CD14-positive monocyte (primary cell): ENCODE measurements at regions not wholly inside any gene's neighbourhood (a gene's known extent, or its start where the extent isn't known, plus 50 kb on each side); places are given as distances from the start of the nearest gene placed in this dataset.

ENCODE experiments used
- DNase-seq, 3 donors: peaks; one replicate each; pipeline ENCODE4 v3.0.0-alpha.2; 2011 to 2022
- H2AFZ ChIP-seq: 2 replicates; pipeline ENCODE4 v1.6.0; 2012; ENCODE audit warnings: mild to moderate bottlenecking, low read depth, low read length, inconsistent platforms; ENCODE audit not compliant: insufficient read depth, poor library complexity, severe bottlenecking
- H3K27ac ChIP-seq, 2 donors: 1 replicate in 1 of 2; 2 replicates in 1 of 2; pipeline ENCODE4 v1.5.1; 2012 to 2013; ENCODE audit warnings: low read length in 2 of 2, control low read depth in 1 of 2, inconsistent platforms in 1 of 2, low read depth in 1 of 2, mild to moderate bottlenecking in 1 of 2
- H3K27me3 ChIP-seq, 2 donors: one replicate each; pipeline versions ENCODE4 v1.6.0 to v1.6.1; 2011 to 2013; ENCODE audit warnings: low read length in 2 of 2; ENCODE audit not compliant: control insufficient read depth in 2 of 2, insufficient read depth in 2 of 2
- H3K36me3 ChIP-seq, 2 donors: replicated peaks in 1 of 2; 1 replicate in 1 of 2; 2 replicates in 1 of 2; pipeline versions ENCODE4 v1.5.1 to v1.6.1; 2012 to 2013; ENCODE audit warnings: low read length in 2 of 2, control low read depth in 1 of 2, inconsistent platforms in 1 of 2, mild to moderate bottlenecking in 1 of 2; ENCODE audit not compliant: insufficient read depth in 2 of 2, control insufficient read depth in 1 of 2
- H3K4me1 ChIP-seq, 2 donors: 1 replicate in 1 of 2; 2 replicates in 1 of 2; pipeline versions ENCODE4 v1.5.1 to v1.6.1; 2012 to 2013; ENCODE audit warnings: low read length in 2 of 2, control low read depth in 1 of 2, inconsistent platforms in 1 of 2, mild to moderate bottlenecking in 1 of 2, moderate library complexity in 1 of 2; ENCODE audit not compliant: insufficient read depth in 2 of 2, control insufficient read depth in 1 of 2
- H3K4me2 ChIP-seq: replicated peaks from 2 replicates; pipeline ENCODE3; 2012; ENCODE audit warnings: low read length, moderate library complexity, mild to moderate bottlenecking; ENCODE audit not compliant: poor library complexity, severe bottlenecking; ENCODE audit errors: extremely low read depth
- H3K4me3 ChIP-seq, 3 experiments: fragments of 200-600 bp in 1 of 3; sonication (generic) in 1 of 3; replicated peaks in 1 of 3; 1 replicate in 2 of 3; 2 replicates in 1 of 3; pipeline ENCODE4 v1.5.1; 2011 to 2013; ENCODE audit warnings: low read length in 3 of 3, mild to moderate bottlenecking in 3 of 3, control low read depth in 2 of 3, low read depth in 2 of 3, inconsistent platforms in 1 of 3, moderate library complexity in 1 of 3
- H3K79me2 ChIP-seq: 2 replicates; pipeline ENCODE4 v1.6.0; 2012; ENCODE audit warnings: mild to moderate bottlenecking, control low read depth, inconsistent platforms, low read length, moderate library complexity; ENCODE audit not compliant: insufficient read depth
- H3K9ac ChIP-seq: 2 replicates; pipeline ENCODE4 v1.6.0; 2017; ENCODE audit warnings: low read length, mild to moderate bottlenecking; ENCODE audit not compliant: insufficient read depth, poor library complexity, severe bottlenecking
- H3K9me3 ChIP-seq, 2 donors: replicated peaks in 1 of 2; 1 replicate in 1 of 2; 2 replicates in 1 of 2; pipeline versions ENCODE4 v1.5.1 to v1.6.1; 2012 to 2013; ENCODE audit warnings: low read length in 2 of 2, control low read depth in 1 of 2; ENCODE audit not compliant: control insufficient read depth in 1 of 2, insufficient read depth in 1 of 2
- H4K20me1 ChIP-seq: 2 replicates; pipeline ENCODE4 v1.6.0; 2012; ENCODE audit warnings: mild to moderate bottlenecking, low read length, control low read depth, moderate library complexity; ENCODE audit not compliant: insufficient read depth
- H3K27ac Mint-ChIP-seq, 7 donors: one replicate each; pipeline ENCODE4 v1.8.0; 2020; ENCODE audit warnings: mild to moderate bottlenecking in 7 of 7, mixed read lengths in 7 of 7, moderate library complexity in 6 of 7, inconsistent platforms in 2 of 7
- H3K27me3 Mint-ChIP-seq, 3 donors: one replicate each; pipeline ENCODE4 v1.8.0; 2021 to 2022; ENCODE audit warnings: low read depth in 3 of 3, mild to moderate bottlenecking in 3 of 3, mixed read lengths in 3 of 3, moderate library complexity in 3 of 3, inconsistent platforms in 1 of 3
- H3K36me3 Mint-ChIP-seq, 2 donors: one replicate each; pipeline ENCODE4 v1.8.0; 2020; ENCODE audit warnings: mixed read lengths in 2 of 2, inconsistent platforms in 1 of 2, mild to moderate bottlenecking in 1 of 2
- H3K4me1 Mint-ChIP-seq: one replicate; pipeline ENCODE4 v1.8.0; 2020; ENCODE audit warnings: mild to moderate bottlenecking, mixed read lengths
- H3K4me3 Mint-ChIP-seq, 2 donors: one replicate each; pipeline ENCODE4 v1.8.0; 2020; ENCODE audit warnings: mild to moderate bottlenecking in 2 of 2, mixed read lengths in 2 of 2, moderate library complexity in 1 of 2
- H3K9me3 Mint-ChIP-seq, 7 donors: one replicate each; pipeline ENCODE4 v1.8.0; 2020 to 2022; ENCODE audit warnings: mixed read lengths in 7 of 7, mild to moderate bottlenecking in 6 of 7, moderate library complexity in 6 of 7, inconsistent platforms in 2 of 7
- WGBS: methylation state at CpG from one replicate; pipeline ENCODE4 v1.1.5; 2013; ENCODE audit warnings: missing lambda C conversion rate; ENCODE audit not compliant: insufficient coverage; 5-methylcytosine and 5-hydroxymethylcytosine counted together
- intact Hi-C, 2 donors: fragments of 100-400 bp; cut with micrococcal nuclease; formaldehyde crosslinking; loops; one replicate each; pipeline versions ENCODE4 v1.15.0 to v1.15.1; 2023
- TF ChIP-seq, protein P1 (sequence below): fragments of 200-600 bp; IDR thresholded peaks from one replicate; pipeline ENCODE4 v1.8.0; 2022; ENCODE audit warnings: antibody characterized with exemption, mild to moderate bottlenecking

DNA sequence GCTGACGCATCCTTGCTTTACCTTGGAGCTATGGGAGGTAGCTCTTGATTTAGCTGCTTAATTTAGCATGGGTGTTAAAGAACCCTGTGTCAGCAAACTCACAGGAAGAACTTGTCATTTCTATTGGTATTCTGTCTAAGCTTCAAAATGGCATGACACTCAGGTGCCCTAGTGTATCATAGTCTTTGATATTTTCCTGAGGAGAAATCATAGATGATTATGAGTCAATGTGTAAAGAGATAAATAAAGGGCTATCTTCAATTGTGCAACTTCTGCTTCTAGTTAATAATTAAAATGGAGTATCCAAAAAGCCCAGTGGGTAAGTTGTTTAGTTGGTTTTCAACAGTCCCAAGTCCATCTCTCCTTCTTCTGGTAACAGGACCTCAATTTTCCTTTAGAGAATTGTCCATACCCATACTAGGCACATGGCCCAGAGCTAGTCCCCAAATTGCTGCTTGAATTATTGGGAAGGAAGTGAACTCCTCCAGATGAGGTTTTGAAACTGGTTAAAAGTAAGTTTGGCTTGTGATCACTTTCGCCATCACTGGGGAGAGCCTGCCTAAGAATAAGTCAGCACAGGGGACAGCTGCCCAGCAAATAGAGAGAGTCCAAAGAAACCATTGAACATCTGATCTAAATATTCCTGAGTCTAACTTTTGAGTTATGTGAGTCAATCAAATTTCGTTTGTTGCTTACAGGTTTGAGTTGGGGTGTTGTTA lies 169.0 kb upstream of the PHYHIPL start:
- Histone ChIP-seq H4K20me1 (no peaks in the 10 kb centered on the region), H3K27ac (no peak overlapping the region), H3K79me2 (no peaks in the 10 kb centered on the region), H3K9ac (no peak overlapping the region), H3K36me3 (no peaks in the 10 kb centered on the region), H3K4me1 (no peaks in the 10 kb centered on the region), H3K4me2 (no peak overlapping the region), H3K27me3 (no peaks in the 10 kb centered on the region), H3K4me3 (no peak overlapping the region), H2AFZ (no peak overlapping the region), H3K9me3 (no peaks in the 10 kb centered on the region)
- WGBS = no CpG with 5 or more reads among the region's 3 CpGs
- H3K27me3 Mint-ChIP-seq = no peaks in the 10 kb centered on the region
- peaks cover 0 to 4% (median 1%) of the 10 kb centered on the region in 7 donors for H3K9me3 Mint-ChIP-seq
- no peak overlapping the region for H3K27ac Mint-ChIP-seq
- no peaks in the 10 kb centered on the region for H3K36me3 Mint-ChIP-seq
- H3K4me1 Mint-ChIP-seq = no peaks in the 10 kb centered on the region
- no peak for DNase-seq
- H3K4me3 Mint-ChIP-seq = no peak overlapping the region
- TF ChIP-seq, protein P1, sequence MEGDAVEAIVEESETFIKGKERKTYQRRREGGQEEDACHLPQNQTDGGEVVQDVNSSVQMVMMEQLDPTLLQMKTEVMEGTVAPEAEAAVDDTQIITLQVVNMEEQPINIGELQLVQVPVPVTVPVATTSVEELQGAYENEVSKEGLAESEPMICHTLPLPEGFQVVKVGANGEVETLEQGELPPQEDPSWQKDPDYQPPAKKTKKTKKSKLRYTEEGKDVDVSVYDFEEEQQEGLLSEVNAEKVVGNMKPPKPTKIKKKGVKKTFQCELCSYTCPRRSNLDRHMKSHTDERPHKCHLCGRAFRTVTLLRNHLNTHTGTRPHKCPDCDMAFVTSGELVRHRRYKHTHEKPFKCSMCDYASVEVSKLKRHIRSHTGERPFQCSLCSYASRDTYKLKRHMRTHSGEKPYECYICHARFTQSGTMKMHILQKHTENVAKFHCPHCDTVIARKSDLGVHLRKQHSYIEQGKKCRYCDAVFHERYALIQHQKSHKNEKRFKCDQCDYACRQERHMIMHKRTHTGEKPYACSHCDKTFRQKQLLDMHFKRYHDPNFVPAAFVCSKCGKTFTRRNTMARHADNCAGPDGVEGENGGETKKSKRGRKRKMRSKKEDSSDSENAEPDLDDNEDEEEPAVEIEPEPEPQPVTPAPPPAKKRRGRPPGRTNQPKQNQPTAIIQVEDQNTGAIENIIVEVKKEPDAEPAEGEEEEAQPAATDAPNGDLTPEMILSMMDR = no peak
- intact Hi-C loops = no loop called here

DNA sequence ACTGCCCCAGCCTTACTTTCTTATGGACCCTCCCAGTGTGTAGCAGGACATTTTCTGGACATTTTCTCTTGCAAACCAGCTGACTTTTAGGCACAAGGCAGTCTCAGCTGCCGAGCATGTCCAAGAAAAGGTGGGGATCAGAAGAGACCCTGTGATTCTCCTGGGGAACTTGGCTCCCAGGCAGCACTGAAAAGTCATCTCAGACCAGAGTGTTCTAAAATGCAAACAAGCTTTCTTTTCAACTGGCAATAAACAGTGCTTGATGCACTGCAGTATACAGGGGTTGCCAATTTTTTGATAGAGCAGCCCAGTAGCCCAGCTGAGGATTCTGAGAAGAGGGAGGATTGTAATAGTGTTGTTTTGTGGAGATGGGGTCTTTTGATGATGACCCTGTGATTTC lies 168.0 kb upstream of the PHYHIPL start:
- no peak overlapping the region for H3K27ac Mint-ChIP-seq
- H3K4me3 Mint-ChIP-seq = no peak overlapping the region
- peaks cover 0 to 1% (median 0%) of the 10 kb centered on the region in 7 donors for H3K9me3 Mint-ChIP-seq
- Histone ChIP-seq H3K27me3 (no peaks in the 10 kb centered on the region), H3K36me3 (no peaks in the 10 kb centered on the region), H3K9me3 (no peaks in the 10 kb centered on the region), H3K9ac (no peak overlapping the region), H3K4me1 (no peaks in the 10 kb centered on the region), H3K4me2 (no peak overlapping the region), H3K27ac (no peak overlapping the region), H3K79me2 (no peaks in the 10 kb centered on the region), H3K4me3 (no peak overlapping the region), H2AFZ (no peak overlapping the region), H4K20me1 (no peaks in the 10 kb centered on the region)
- no peaks in the 10 kb centered on the region for H3K4me1 Mint-ChIP-seq
- TF ChIP-seq, protein P1 = no peak
- no peaks in the 10 kb centered on the region for H3K36me3 Mint-ChIP-seq
- WGBS = 60% methylated on average over 1 of the region's 1 CpG
- H3K27me3 Mint-ChIP-seq = no peaks in the 10 kb centered on the region
- intact Hi-C loops = no loop called here
- no peak for DNase-seq
